NCI-H748 (cell line): ENCODE measurements at regions not wholly inside any gene's neighbourhood (a gene's known extent, or its start where the extent isn't known, plus 50 kb on each side); places are given as distances from the start of the nearest gene placed in this dataset.
A peak's percentile ranks its signal among the peaks of the same experiment; 100 is the strongest.

Source experiments
- DNase-seq: peaks from one replicate; lab custom pipeline; 2025; ENCODE audit not compliant: unreplicated experiment; lab: John Stamatoyannopoulos, UW

DNA sequence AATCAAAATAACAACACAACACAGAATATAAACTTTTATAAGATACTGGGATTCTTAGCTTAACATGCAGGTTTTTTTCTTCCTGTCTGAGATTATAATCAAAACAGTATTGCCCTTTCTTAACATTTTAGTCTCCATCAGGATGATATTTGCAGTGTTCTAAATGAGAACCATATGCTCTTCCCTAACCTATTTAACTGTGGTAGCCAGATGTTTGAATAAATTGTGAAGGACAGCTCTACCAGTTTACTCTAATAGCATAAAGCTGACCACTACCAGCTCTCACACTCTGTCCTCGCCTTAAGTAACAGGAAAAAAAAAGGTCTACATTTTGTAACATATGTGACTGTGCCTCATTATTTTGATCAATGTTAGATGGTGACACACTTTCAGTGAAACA, 618.7 kb upstream of the SGCG start:
- DNase-seq: no peak

DNA sequence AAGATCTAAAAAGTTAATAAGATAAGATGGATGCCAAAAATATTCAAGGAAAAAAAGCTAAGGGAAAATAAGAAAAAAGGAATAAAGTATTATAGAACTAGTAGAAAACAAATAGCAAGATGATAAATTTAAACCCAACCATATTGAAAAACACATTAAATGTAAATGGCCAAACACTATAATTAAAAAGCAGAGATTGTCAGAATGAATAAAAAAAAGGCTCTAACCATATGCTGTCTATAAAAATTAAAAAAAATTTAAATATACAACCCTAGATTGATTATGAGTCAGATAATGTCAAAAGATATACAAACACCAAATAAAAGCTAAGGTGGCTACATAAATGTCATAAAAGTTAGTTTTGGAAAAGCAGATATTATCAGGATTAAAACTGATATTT, 617.5 kb upstream of the SGCG start:
- no peak for DNase-seq

DNA sequence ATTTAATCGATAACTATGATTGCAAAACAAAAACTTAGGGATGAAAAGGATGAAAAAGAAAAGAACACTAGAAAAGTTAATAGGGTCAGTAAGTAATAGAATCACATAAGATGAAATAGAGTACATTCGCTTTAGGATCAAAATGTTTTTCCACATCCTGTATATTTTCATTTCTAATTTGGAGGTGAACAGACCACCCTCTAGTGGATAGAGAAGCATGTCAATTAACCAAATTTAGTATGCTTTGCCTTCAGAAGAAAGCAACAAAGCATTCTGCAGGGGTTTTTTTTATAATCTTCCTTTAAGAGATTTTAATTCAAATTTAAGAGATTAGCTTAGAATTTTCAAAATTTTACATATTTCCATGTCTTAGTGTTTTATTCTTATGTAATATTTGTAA, 611.0 kb upstream of the SGCG start:
- peak; percentile 15 for DNase-seq

DNA sequence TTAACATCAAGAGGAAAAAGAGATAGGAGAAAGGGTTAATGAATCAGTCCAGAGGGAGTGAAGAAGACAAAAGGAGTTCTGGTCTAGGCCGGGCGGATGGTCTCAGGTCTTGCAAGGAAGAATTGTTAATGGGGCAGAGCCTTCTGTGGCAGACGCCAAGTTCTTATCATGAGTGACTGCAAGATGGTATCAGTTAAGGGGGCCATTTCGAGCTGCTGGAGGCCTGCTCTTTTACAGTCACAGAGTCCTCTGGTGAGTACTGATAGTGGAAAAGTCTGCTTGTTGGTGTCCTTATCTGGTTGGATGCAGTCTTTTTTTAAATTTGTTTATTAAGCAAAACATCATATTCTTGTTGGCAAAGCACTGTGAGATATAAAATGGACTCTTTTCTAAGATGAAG, 590.9 kb upstream of the SGCG start:
- DNase-seq: no peak

DNA sequence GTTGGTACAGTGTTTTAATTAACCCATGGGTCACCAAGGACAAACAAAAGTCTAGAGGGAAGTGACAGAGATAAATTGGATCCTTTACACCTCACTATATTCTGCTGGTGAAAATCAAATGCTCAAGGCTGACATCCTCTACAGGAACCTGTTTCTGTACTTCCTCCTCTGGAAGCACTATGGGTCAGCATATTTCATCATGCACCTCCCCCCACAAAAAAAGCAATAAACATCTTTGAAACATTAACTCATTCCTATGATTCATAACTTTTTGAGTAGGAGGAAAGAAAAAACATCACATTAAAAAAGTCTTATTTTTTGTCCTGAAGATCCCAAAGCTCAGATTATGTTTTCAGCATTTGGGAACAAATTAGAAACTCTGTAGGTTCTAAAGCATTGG, 588.3 kb upstream of the SGCG start:
- no peak for DNase-seq

DNA sequence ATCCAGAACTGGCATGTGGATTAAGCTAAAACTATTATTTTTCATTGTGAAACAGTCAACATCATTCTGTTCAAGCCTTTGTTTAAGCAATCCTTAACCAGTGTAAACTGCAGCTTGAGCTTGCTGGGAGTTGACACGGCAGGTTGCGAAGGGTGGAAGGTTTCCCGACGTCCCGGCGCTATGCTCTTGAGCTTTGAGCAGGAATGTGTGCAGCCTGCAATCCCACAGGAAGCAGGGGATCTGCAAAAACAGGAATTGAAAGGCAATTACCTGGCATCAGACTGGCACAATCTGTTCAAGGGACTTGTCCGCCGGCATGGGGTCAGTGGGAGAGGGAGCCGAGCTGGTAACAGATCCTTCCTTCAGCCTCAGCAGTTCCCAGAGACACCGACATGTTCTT, 586.7 kb upstream of the SGCG start:
- DNase-seq: peak; percentile 58

DNA sequence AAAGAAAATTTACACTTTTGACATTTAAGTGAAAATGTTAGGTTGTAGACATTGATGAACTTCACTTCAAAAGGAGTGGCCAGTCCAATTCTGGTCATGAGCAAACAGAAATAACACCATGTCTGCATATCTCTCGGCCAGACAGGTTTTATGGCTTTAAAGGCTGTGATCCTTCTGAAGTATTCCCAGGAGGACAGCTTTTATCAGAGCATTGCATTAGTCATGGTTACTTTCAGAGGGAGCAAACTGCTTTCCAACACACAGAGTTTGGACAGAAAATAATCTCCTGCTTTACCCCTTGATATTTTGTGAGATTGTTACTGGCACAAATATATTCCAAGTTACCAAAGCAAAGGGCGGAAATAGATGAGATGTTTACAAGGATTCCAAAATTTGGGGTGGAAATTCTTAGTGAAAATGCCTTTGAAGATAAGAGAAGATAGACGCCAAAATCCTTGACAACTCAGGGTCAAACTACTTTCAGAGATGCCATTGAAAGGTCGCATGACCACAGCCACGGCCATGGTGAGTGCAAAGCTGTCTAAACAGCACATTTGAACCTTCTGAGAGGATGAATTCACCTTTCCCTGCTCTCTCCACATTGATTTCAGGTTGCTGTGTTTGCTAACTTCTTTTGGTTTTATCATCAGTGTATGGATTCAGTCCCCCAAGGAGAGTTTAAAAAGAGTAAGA, 584.5 kb upstream of the SGCG start:
- no peak for DNase-seq

DNA sequence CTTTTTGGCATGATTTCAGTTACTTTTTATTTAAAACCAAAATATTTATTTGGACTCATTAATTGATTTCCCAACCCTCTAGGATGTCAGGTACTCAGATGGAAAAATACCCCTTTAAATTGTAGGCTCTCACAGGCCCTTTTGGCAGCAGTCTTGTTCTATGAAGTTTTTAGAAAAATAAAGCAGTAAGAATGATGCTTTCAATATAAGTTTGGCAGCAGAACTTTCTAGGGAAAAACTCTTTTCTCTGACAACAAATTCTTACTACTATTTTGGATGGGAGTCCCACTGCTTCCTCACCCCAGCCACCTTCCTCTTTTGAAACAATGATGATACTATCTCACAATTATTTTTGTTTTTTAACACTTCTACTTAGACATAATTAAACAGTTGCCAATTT, 581.6 kb upstream of the SGCG start:
- no peak for DNase-seq

DNA sequence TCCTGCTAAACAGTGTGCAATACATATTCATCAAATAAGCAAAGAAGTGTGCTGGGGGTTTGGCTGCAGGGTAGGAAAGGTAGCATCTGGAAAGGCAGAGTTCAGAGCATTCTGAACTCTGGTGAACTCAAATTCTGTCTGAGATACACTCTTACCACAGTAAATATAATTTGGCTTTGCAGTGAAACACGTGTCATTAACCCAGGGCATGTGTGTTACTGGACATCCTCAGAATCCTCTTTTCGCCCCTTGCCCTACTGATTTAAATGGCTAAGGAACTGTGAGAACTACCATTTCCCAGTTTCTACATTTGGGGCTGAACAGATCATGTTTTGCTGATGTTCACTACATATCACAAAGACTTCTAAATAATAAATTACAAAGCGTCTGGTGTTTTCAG, 562.8 kb upstream of the SGCG start:
- DNase-seq: no peak

DNA sequence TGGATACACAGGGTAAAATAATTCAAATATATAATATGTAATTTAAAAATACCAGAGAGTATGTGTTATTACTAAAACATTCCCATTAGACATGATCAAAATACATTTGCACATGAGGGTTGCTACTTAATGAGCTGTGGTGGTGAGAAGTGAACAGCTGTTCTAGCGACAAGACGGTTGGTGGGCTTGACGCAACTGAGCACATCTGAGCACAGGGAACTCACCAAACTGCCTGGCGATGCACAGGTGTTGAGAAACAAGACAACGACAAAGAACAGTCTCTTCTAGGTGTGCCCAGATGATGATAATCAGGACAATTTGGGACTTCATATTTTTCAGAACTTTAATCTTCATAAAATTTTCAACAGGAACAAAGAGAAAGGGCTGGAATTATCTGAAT, 555.1 kb upstream of the SGCG start:
- no peak for DNase-seq

DNA sequence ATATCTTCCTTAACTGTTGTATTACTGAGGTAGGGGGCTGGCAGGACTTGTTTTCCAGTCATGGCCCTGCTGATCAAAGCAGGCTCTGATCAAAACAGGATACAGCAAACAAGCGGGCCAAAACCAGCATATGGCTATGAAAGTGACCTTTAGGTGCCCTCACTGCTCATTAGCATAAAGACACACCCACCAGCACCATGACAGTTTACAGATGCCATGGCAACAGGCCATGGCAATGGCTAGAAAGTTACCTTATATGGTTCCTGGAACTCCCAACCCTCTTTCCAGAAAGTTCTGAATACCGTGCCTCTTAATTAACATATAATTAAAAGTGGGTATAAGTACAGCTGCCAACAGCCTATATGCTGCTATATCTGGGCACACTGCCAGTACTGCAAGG, 551.4 kb upstream of the SGCG start:
- DNase-seq: peak; percentile 25

DNA sequence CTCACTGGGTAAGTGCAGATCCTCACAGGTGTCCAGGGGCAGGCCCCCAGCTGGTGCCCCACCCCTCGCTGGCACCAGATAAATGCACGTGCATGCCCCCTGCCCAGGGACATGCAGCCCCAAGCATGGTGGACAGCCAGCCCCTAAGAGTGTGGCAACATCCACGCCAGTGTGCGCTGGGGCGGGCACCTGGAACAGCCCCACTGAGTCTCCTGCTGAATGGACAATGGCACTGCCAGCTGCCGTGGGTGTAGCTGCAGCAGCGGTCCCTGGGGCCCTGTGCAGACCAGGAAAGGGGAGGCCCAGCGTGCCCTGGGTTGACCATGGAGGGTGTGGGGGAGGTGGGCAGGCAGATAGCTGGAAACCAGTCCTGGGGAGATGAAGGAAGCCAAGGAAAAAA, 538.7 kb upstream of the SGCG start:
- DNase-seq: no peak

DNA sequence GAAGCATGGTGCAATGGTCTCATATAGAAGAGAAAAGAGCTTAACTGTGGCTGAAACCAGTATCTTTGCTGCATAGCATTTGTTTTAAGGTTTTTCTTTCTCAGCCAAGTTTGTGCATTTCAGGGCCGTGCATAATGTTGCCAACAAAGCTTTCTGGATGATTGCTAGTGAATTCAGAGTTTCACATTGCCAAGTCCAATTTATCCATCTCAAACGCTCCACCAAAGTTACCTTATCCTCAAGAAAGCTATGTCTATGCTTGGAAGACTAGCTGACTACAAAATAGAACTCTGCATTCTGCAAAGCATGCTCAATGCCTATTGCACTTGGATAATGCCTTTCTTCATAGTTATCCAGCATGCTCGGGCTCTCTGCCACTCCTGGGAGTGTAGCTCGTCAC, 535.8 kb upstream of the SGCG start:
- DNase-seq: no peak

DNA sequence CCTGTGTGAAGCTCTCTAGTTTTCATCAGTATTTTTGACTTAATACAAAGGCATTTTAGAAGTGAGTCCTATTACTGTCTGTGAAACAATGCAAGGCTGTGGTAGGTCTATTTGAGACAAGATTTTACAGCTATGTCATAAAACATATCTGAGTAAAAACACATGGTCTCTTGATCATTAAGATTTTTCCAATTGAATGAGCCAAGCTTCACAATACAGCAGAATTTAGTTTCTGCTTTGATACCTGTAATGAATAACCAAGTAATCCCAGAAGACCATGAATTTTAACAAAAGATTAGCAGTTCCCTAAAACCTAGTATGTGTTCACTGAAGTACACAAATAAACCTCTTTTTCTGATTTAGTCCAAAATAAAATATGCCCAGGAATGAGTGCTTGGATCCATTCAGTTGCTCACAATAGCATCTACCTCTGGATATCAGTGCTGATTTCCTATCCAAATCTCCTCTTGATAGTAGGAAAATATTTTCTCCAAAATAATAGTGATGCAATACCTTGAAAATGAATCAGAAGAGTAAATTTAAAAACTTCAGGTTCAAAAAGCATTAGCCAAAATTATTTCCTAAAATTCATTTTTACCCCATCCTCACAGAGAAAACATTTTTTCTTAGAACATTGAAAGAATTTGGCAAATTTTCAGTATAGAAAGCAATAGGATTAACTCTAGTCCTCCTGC, 533.5 kb upstream of the SGCG start:
- no peak for DNase-seq

DNA sequence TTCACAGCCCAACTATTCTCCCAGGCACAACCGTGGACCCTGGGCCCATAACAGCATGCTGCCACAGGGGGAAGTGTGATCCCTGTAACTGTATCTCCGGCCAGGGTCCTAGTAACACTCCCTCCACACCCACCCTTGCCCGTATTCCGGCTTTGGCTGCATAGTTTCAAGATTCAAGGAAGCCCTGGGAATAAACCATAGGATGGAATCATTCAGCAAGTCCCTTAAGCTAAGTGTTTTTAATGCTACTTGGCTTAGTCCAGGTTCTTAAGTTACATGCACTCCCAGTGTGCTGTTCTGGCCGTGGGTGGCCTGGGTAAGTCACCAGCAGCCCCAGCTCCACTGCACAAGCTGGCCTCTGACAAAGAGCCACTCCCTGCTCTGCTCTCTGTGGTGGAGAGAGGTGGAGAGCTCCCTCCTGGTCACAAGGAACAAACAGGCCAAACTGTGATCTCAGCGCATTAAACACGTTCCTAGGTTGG, 532.4 kb upstream of the SGCG start:
- DNase-seq: no peak

DNA sequence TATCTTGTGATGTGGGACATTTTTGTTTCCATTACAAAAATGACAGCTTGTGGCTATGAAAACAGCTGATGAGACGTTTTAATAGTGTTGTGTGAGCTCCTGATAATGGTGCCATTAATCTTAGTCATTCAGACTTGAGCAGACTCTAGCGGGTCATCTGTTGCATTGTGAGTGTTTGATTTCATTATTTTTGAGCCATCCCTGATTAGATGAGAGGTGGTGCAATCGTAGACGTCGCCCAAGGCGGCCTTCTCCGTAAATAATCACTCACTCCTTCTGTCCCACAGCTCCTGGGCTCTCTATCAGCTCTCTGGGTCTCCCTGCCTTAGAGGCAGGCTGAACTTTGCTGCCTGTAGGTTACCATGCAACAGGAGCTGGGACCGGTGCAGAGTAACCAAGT, 528.0 kb upstream of the SGCG start:
- DNase-seq: no peak

DNA sequence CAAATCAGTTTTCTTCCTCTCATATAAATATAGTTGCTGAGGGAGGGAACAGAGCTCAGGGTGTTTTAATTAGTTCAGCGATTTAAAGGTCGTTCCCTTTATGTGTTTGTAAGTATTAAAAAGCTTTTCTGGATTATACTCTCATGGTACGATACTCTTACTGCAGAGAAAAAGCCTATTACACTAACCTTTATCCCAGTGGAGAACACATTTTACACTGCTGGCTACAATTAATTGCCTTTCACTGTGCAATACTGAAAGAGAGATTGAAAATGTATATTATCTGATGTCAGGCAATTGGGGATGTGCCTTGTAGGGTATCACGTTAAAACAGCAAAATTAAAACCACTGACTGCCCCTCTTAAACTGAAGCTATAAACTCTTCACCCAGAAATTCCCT, 526.9 kb upstream of the SGCG start:
- no peak for DNase-seq

DNA sequence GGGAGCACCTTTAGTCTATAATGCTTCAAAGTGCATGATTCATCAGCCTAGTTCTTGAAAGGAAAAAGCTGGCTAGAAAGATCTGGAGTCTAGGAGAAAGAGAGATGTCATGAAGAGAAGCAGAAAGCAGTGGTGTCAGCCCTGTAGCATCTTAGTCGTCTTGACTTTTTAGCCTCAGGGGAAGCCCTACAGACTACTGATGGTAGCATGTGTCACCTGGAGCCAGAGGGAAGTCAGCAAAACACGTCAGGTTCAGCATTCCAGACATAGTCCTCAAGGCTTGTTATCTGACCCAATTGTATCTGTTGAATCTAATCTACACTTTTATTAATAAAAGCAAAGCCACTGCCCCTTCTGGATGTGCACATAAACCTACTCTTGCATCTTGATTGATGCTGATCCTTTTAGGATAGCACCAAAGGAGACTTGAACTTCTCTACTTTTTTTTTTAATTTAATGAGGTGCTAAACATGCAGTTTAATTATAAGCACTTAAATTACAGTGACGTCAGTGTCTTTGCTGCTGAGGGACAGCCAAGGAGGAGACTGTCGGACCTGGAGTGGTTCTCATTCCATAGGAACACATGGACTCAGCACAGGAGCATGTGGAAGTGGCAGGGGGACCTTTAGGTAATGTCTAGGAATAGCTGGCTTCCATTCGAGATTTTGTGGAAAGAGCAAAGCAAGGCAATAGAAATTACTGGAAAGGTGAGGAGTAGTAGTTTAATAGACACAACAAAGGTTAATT, 525.5 kb upstream of the SGCG start:
- DNase-seq: no peak

DNA sequence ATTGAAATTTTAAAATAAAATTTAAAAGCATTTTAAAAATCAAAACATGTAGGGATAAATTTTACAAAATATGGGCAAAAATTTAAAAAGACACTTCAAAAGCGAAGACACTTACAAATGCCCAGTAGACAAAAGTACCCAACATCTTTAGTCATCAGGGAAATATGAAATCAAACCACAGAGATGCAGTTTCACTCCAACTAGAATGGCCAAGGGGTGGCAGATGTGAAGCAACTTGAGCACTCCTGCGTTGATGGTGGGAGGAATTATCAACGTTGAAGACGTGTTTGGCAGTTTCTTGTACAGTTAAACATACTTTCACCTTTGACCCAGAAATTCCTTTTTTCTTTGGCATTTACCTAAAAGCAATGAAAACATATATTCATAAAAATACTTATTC, 518.0 kb upstream of the SGCG start:
- DNase-seq: no peak

DNA sequence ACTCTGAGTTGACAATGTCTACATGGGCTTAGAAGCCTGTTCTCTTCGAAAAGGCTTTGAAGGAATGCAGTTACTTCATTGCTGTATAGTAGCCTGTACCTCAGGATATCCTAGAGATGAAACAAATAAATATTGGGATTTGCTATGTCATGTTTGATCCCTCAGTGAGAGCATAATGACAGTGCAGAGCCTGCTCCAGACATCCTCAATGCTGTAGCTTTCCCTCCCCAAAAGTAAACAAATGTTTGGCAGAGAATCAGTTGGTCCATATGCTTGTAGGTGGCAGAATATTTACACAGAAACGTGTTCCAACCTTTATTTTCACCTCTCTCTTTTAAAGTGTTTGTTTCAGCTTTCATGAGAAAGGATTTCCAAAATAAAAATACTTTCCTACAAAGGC, 515.3 kb upstream of the SGCG start:
- peak; percentile 97 for DNase-seq

DNA sequence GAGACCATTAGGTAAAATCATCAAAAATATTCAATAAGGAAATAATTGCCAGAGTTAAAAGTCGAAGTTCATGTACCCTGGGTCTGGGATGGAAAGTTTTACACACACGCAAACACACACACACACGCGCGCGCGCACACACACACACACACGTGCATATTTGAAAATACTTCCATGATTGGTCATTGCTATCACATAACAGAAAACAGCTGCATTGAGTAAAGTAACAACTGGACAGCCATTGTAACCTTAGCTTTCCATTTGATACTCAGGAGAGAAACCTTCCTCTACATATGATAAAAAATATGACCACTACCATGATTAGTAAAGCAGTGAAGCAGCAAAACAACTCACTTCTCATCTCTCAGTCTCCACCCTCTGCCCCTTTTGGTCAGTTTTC, 490.0 kb upstream of the SGCG start:
- no peak for DNase-seq

DNA sequence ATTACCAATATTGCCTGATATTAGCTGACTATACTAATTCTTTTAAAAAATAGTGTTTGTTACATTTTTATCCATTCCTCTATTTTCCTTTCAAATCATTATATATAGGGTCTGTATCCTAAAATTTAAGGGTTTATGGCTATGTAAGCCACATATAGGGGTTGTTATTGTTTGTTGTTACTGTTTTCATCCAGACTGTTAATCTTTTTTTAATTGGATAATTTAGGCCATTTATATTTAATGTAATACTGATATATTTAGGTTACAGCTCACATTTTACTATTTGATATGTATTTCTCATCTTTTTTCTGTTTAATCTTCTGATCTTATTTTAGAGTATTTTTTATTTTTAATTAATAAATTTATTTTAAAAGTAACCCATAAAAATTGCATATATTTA, 487.1 kb upstream of the SGCG start:
- no peak for DNase-seq
